ENCODE measurements at regions not wholly inside any gene's neighbourhood (a gene's known extent, or its start where the extent isn't known, plus 50 kb on each side); places are given as distances from the start of the nearest gene placed in this dataset.

GRCh38 chr2:44052584-44052983 is 56.8 kb upstream of the LRPPRC start:
- TF ChIP-seq CTCF (IDR thresholded peaks at IDR 0.05; ENCODE audit: low read depth, low read length) (no peak), EZH2phosphoT487 (IDR thresholded peaks at IDR 0.05; ENCODE audit: low read depth) (no peak)
